Lower lobe of right lung (tissue), 2 donors: ENCODE measurements at regions not wholly inside any gene's neighbourhood (a gene's known extent, or its start where the extent isn't known, plus 50 kb on each side); places are given as distances from the start of the nearest gene placed in this dataset.

ENCODE experiments used
- ATAC-seq, 2 donors: fragments of 200-7000 bp; cut with Tn5 transposase; one replicate each; pipeline ENCODE4 v1.9.1; 2020 to 2022; ENCODE audit warnings: mild to moderate bottlenecking in 2 of 2, moderate library complexity in 2 of 2
- DNase-seq: peaks from one replicate; pipeline ENCODE4 v3.0.0-alpha.2; 2020
- H3K27ac ChIP-seq: fragments of 200-600 bp; one replicate; pipeline ENCODE4 v1.8.0; 2022
- H3K27me3 ChIP-seq: fragments of 200-600 bp; one replicate; pipeline ENCODE4 v1.8.0; 2022; ENCODE audit warnings: low read depth
- H3K36me3 ChIP-seq: fragments of 200-600 bp; one replicate; pipeline ENCODE4 v1.8.0; 2022; ENCODE audit warnings: mild to moderate bottlenecking
- H3K4me1 ChIP-seq: fragments of 200-600 bp; one replicate; pipeline ENCODE4 v1.8.0; 2022
- H3K4me3 ChIP-seq: fragments of 200-600 bp; one replicate; pipeline ENCODE4 v1.8.0; 2022; ENCODE audit warnings: mild to moderate bottlenecking
- H3K9me3 ChIP-seq: fragments of 200-600 bp; one replicate; pipeline ENCODE4 v1.8.0; 2022
- CTCF ChIP-seq: fragments of 200-600 bp; IDR thresholded peaks from one replicate; pipeline ENCODE4 v1.8.0; 2022; ENCODE audit warnings: antibody characterized with exemption, mild to moderate bottlenecking
- intact Hi-C: fragments of 100-400 bp; cut with DNase I; formaldehyde crosslinking; loops from one replicate; pipeline ENCODE4 v1.11.0; 2022
- donor health status: DM: no; HTN: yes; CAD: no; lungs with severe emphysema.

GRCh38 chr3:105187344-105187743, 179.4 kb upstream of the ALCAM start:
- no peak overlapping the region for H3K27ac ChIP-seq
- no peaks in the 10 kb centered on the region for H3K4me1 ChIP-seq
- intact Hi-C loops: no loop called here
- TF ChIP-seq CTCF: no peak
- H3K9me3 ChIP-seq: no peaks in the 10 kb centered on the region
- DNase-seq (no peak), ATAC-seq (no peak)
- H3K27me3 ChIP-seq: no peaks in the 10 kb centered on the region
- no peak overlapping the region for H3K4me3 ChIP-seq
- H3K36me3 ChIP-seq: no peaks in the 10 kb centered on the region

- Histone ChIP-seq H3K4me3 (no peak overlapping the region), H3K4me1 (no peaks in the 10 kb centered on the region), H3K9me3 (no peaks in the 10 kb centered on the region), H3K27me3 (no peaks in the 10 kb centered on the region), H3K36me3 (no peaks in the 10 kb centered on the region), H3K27ac (no peak overlapping the region)
- DNase-seq (no peak), ATAC-seq (no peak)
- no peak for TF ChIP-seq CTCF
- intact Hi-C loops: no loop called here
These were observed 171.4 kb upstream of the ALCAM start for GRCh38 chr3:105195260-105195659.

GRCh38 chr3:105197863-105198262, 168.8 kb upstream of the ALCAM start:
- TF ChIP-seq CTCF: no peak
- no peaks in the 10 kb centered on the region for H3K9me3 ChIP-seq
- H3K4me1 ChIP-seq: no peaks in the 10 kb centered on the region
- no peaks in the 10 kb centered on the region for H3K36me3 ChIP-seq
- no peak overlapping the region for H3K4me3 ChIP-seq
- H3K27me3 ChIP-seq: no peaks in the 10 kb centered on the region
- DNase-seq (no peak), ATAC-seq (no peak)
- intact Hi-C loops: no loop called here
- no peak overlapping the region for H3K27ac ChIP-seq

- H3K27me3 ChIP-seq: no peaks in the 10 kb centered on the region
- no peaks in the 10 kb centered on the region for H3K4me1 ChIP-seq
- no peak overlapping the region for H3K27ac ChIP-seq
- no peak overlapping the region for H3K4me3 ChIP-seq
- intact Hi-C loops: no loop called here
- TF ChIP-seq CTCF: no peak
- H3K9me3 ChIP-seq: no peaks in the 10 kb centered on the region
- ATAC-seq: no peak
- H3K36me3 ChIP-seq: no peaks in the 10 kb centered on the region
- DNase-seq: no peak
These were observed 167.5 kb upstream of the ALCAM start for GRCh38 chr3:105199217-105199616.

- intact Hi-C loops: no loop called here
- H3K9me3 ChIP-seq: no peaks in the 10 kb centered on the region
- no peak overlapping the region for H3K4me3 ChIP-seq
- no peaks in the 10 kb centered on the region for H3K27me3 ChIP-seq
- no peaks in the 10 kb centered on the region for H3K36me3 ChIP-seq
- no peak overlapping the region for H3K27ac ChIP-seq
- ATAC-seq: no peak
- TF ChIP-seq CTCF: no peak
- no peaks in the 10 kb centered on the region for H3K4me1 ChIP-seq
- no peak for DNase-seq
These were observed 156.6 kb upstream of the ALCAM start for GRCh38 chr3:105210141-105210540.

GRCh38 chr3:105214590-105214989, 152.1 kb upstream of the ALCAM start:
- Histone ChIP-seq H3K36me3 (no peaks in the 10 kb centered on the region), H3K27me3 (no peaks in the 10 kb centered on the region), H3K4me1 (no peaks in the 10 kb centered on the region), H3K27ac (no peak overlapping the region), H3K4me3 (no peak overlapping the region), H3K9me3 (no peaks in the 10 kb centered on the region)
- no peak for TF ChIP-seq CTCF
- ATAC-seq (no peak), DNase-seq (no peak)
- intact Hi-C loops: no loop called here
